Neural progenitor cell (in vitro differentiated cells): ENCODE measurements at regions not wholly inside any gene's neighbourhood (a gene's known extent, or its start where the extent isn't known, plus 50 kb on each side); places are given as distances from the start of the nearest gene placed in this dataset.

ENCODE experiments used
- CTCF ChIP-seq: fragments of 200-600 bp; sonication (generic); IDR thresholded peaks from 2 replicates; pipeline ENCODE4 v1.5.1; 2017; ENCODE audit warnings: antibody characterized with exemption, mild to moderate bottlenecking
- EZH2 ChIP-seq: fragments of 200-600 bp; sonication (generic); IDR thresholded peaks from 2 replicates; pipeline ENCODE4 v1.6.1; 2017; ENCODE audit warnings: antibody characterized with exemption, mild to moderate bottlenecking, moderate library complexity
- EZH2phosphoT487 ChIP-seq: fragments of 200-600 bp; sonication (generic); IDR thresholded peaks from 2 replicates; pipeline ENCODE4 v1.6.1; 2017; ENCODE audit warnings: antibody characterized with exemption

- no peak for TF ChIP-seq CTCF
- TF ChIP-seq EZH2phosphoT487, result no peak
- TF ChIP-seq EZH2, result no peak
Measured at GRCh38 chr14:55754871-55755270, 174.9 kb downstream of the KTN1 start.
